Neuronal stem cell (in vitro differentiated cells): ENCODE measurements at regions not wholly inside any gene's neighbourhood (a gene's known extent, or its start where the extent isn't known, plus 50 kb on each side); places are given as distances from the start of the nearest gene placed in this dataset.

ENCODE experiments used
- DNase-seq: peaks from one replicate; pipeline ENCODE4 v3.0.0-alpha.2; 2013; ENCODE audit warnings: low spot score
- H2AFZ ChIP-seq: one replicate; pipeline ENCODE4 v1.6.1; 2013; ENCODE audit warnings: mild to moderate bottlenecking, low read length, inconsistent platforms
- H2AK5ac ChIP-seq: 2 replicates; pipeline ENCODE4 v1.6.1; 2013; ENCODE audit warnings: low read depth, mild to moderate bottlenecking, inconsistent platforms, low read length, moderate library complexity, mixed read lengths
- H2BK120ac ChIP-seq: 2 replicates; pipeline ENCODE4 v1.6.1; 2013; ENCODE audit warnings: low read depth, mild to moderate bottlenecking, inconsistent platforms, low read length, moderate library complexity, mixed read lengths
- H2BK12ac ChIP-seq: one replicate; pipeline ENCODE4 v1.6.1; 2013; ENCODE audit warnings: low read length, inconsistent platforms
- H2BK15ac ChIP-seq: 2 replicates; pipeline ENCODE4 v1.6.1; 2013; ENCODE audit warnings: mild to moderate bottlenecking, low read length, inconsistent platforms, mixed read lengths
- H2BK5ac ChIP-seq: one replicate; pipeline ENCODE4 v1.6.1; 2013; ENCODE audit warnings: inconsistent platforms, mild to moderate bottlenecking, low read length, moderate library complexity
- H3K14ac ChIP-seq: one replicate; pipeline ENCODE4 v1.6.1; 2013; ENCODE audit warnings: low read length, inconsistent platforms
- H3K18ac ChIP-seq: 2 replicates; pipeline ENCODE4 v1.6.1; 2013; ENCODE audit warnings: low read length, inconsistent platforms
- H3K23ac ChIP-seq: 2 replicates; pipeline ENCODE4 v1.6.1; 2013; ENCODE audit warnings: low read depth, mild to moderate bottlenecking, mixed read lengths, low read length, inconsistent platforms; ENCODE audit not compliant: poor library complexity
- H3K27ac ChIP-seq: replicated peaks from 3 replicates; pipeline ENCODE4 v1.5.1; 2013; ENCODE audit warnings: low read length, inconsistent platforms
- H3K27me3 ChIP-seq, 3 experiments: 2 replicates each; pipeline ENCODE4 v1.6.1; 2013; ENCODE audit warnings: low read length in 3 of 3, mild to moderate bottlenecking in 2 of 3, inconsistent platforms in 1 of 3, low read depth in 1 of 3, mixed read lengths in 1 of 3, moderate library complexity in 1 of 3; ENCODE audit not compliant: control insufficient read depth in 3 of 3, insufficient read depth in 3 of 3
- H3K36me3 ChIP-seq, 2 donors: replicated peaks in 1 of 2; 2 replicates each; pipeline ENCODE4 v1.6.1; 2013; ENCODE audit warnings: low read length in 2 of 2; ENCODE audit not compliant: control insufficient read depth in 2 of 2, insufficient read depth in 2 of 2
- H3K4ac ChIP-seq: 2 replicates; pipeline ENCODE4 v1.6.1; 2013; ENCODE audit warnings: inconsistent platforms, mild to moderate bottlenecking, low read length, moderate library complexity
- H3K4me1 ChIP-seq, 2 donors: 1 replicate in 1 of 2; 2 replicates in 1 of 2; pipeline ENCODE4 v1.6.1; 2013; ENCODE audit warnings: low read length in 2 of 2, low read depth in 1 of 2; ENCODE audit not compliant: control insufficient read depth in 2 of 2, insufficient read depth in 1 of 2
- H3K4me2 ChIP-seq: one replicate; pipeline ENCODE4 v1.6.1; 2013; ENCODE audit warnings: mild to moderate bottlenecking, low read length, inconsistent platforms; ENCODE audit not compliant: insufficient read depth, poor library complexity, severe bottlenecking
- H3K4me3 ChIP-seq, 2 donors: 2 replicates each; pipeline ENCODE4 v1.5.1; 2013; ENCODE audit warnings: low read length in 2 of 2, mild to moderate bottlenecking in 2 of 2, inconsistent platforms in 1 of 2, moderate library complexity in 1 of 2
- H3K79me1 ChIP-seq: one replicate; pipeline ENCODE4 v1.6.1; 2013; ENCODE audit warnings: low read depth, mild to moderate bottlenecking, inconsistent platforms, low read length, moderate library complexity
- H3K9ac ChIP-seq: one replicate; pipeline ENCODE4 v1.6.1; 2013; ENCODE audit warnings: mild to moderate bottlenecking, low read depth, low read length, inconsistent platforms; ENCODE audit not compliant: poor library complexity
- H3K9me3 ChIP-seq, 2 donors: replicated peaks in 1 of 2; 2 replicates each; pipeline versions ENCODE3 to v1.6.1; 2013; ENCODE audit warnings: low read length in 2 of 2, mild to moderate bottlenecking in 2 of 2, inconsistent platforms in 1 of 2, low read depth in 1 of 2, mixed read lengths in 1 of 2, moderate library complexity in 1 of 2; ENCODE audit not compliant: control insufficient read depth in 2 of 2, insufficient read depth in 1 of 2
- H4K8ac ChIP-seq: one replicate; pipeline ENCODE4 v1.6.1; 2013; ENCODE audit warnings: low read depth, mild to moderate bottlenecking, inconsistent platforms, low read length, moderate library complexity
- H4K91ac ChIP-seq: one replicate; pipeline ENCODE4 v1.6.1; 2013; ENCODE audit warnings: low read length, low read depth, mild to moderate bottlenecking, inconsistent platforms; ENCODE audit not compliant: poor library complexity
- WGBS, 2 donors: extraction: QIAGEN DNeasy Blood & Tissue Kit; methylation state at CpG; one replicate each; pipeline ENCODE4 v1.1.7; 2013; ENCODE audit warnings: missing lambda C conversion rate in 2 of 2, mixed read lengths in 1 of 2; ENCODE audit not compliant: insufficient read length in 2 of 2, insufficient replicate concordance in 1 of 2; ENCODE audit errors: extremely low coverage in 2 of 2; 5-methylcytosine and 5-hydroxymethylcytosine counted together

DNA sequence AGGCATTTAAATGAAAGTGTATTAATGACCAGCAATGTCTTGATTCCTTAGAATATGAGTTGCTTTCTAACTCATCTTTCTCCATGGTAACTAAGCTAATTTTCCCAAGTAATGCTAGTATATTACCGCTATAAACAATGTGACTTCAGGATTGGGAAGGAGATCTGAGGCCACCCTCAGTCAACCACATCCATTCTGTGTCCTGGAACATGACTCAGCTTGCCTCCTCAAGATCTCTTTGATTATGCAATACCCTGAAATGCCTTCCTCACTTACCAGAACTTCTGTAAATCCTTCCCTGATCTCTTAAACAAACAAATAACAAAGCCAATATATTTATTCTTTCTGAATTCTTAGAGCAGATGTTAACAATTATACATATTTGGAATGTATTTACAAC, 1495.5 kb downstream of the PCDH18 start:
- H2BK5ac ChIP-seq, result no peak overlapping the region
- no peak overlapping the region for H2BK120ac ChIP-seq
- H2AFZ ChIP-seq, result no peak overlapping the region
- H3K4me3 ChIP-seq, result no peak overlapping the region
- H3K27ac ChIP-seq, result no peak overlapping the region
- no peak overlapping the region for H4K8ac ChIP-seq
- no peak overlapping the region for H3K18ac ChIP-seq
- no peak overlapping the region for H4K91ac ChIP-seq
- WGBS, 2 donors, result no CpG with 5 or more reads among the region's 1 CpG
- H3K14ac ChIP-seq, result no peak overlapping the region
- no peak overlapping the region for H2AK5ac ChIP-seq
- H2BK12ac ChIP-seq, result no peak overlapping the region
- no peak overlapping the region for H3K4me2 ChIP-seq
- no peak overlapping the region for H3K9ac ChIP-seq
- H3K4me1 ChIP-seq, result no peaks in the 10 kb centered on the region
- H2BK15ac ChIP-seq, result no peak overlapping the region
- H3K36me3 ChIP-seq, result no peaks in the 10 kb centered on the region
- H3K79me1 ChIP-seq, result no peaks in the 10 kb centered on the region
- no peak for DNase-seq
- H3K4ac ChIP-seq, result no peak overlapping the region
- H3K9me3 ChIP-seq, result no peaks in the 10 kb centered on the region
- no peak overlapping the region for H3K23ac ChIP-seq
- no peaks in the 10 kb centered on the region for H3K27me3 ChIP-seq

- DNase-seq, result no peak
- Histone ChIP-seq H3K9me3 (no peaks in the 10 kb centered on the region), H3K4me2 (no peak overlapping the region), H3K4me1 (no peaks in the 10 kb centered on the region), H2BK5ac (no peak overlapping the region), H3K36me3 (no peaks in the 10 kb centered on the region), H4K91ac (no peak overlapping the region), H2BK12ac (no peak overlapping the region), H3K27me3 (no peaks in the 10 kb centered on the region), H3K18ac (no peak overlapping the region), H3K23ac (no peak overlapping the region), H3K14ac (no peak overlapping the region), H4K8ac (no peak overlapping the region), H3K4ac (no peak overlapping the region), H2BK15ac (no peak overlapping the region), H3K9ac (no peak overlapping the region), H2AFZ (peak overlapping the region; percentile 68), H3K4me3 (no peak overlapping the region), H2AK5ac (no peak overlapping the region), H3K79me1 (no peaks in the 10 kb centered on the region), H2BK120ac (no peak overlapping the region), H3K27ac (no peak overlapping the region)
- no CpG with 5 or more reads among the region's 1 CpG for WGBS, 2 donors
These were observed 1499.9 kb downstream of the PCDH18 start for GRCh38 chr4:136032391-136032790.

DNA sequence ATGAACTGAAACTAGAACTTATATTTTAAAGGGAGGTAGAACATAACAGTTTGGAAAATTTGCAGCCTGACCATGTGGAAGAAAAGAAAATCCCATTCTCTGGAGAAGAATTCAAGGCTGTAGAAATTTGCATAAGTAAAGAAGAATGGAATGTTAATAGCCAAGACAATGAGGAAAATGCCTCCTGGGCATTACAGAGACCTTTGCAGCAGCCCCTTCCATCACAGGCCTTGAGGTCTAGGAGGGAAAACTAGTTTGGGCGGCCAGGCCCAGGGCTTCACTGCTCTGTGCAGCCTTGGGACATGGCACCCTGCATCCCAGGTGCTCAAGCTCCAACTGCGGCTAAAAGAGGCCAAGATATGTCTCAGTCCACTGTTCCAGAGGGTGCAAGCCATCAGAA, 1506.8 kb downstream of the PCDH18 start:
- H3K79me1 ChIP-seq, result no peaks in the 10 kb centered on the region
- no peak overlapping the region for H2BK5ac ChIP-seq
- no peak overlapping the region for H2AFZ ChIP-seq
- H3K14ac ChIP-seq, result no peak overlapping the region
- H3K9me3 ChIP-seq, result no peaks in the 10 kb centered on the region
- no peak overlapping the region for H2BK15ac ChIP-seq
- no peak overlapping the region for H3K9ac ChIP-seq
- WGBS, 2 donors, result no CpG with 5 or more reads among the region's 2 CpGs
- H3K18ac ChIP-seq, result no peak overlapping the region
- H4K91ac ChIP-seq, result no peak overlapping the region
- no peaks in the 10 kb centered on the region for H3K36me3 ChIP-seq
- no peak overlapping the region for H4K8ac ChIP-seq
- H3K27me3 ChIP-seq, result no peaks in the 10 kb centered on the region
- no peak overlapping the region for H3K4me2 ChIP-seq
- no peak overlapping the region for H2AK5ac ChIP-seq
- H3K4me3 ChIP-seq, result no peak overlapping the region
- no peak overlapping the region for H3K27ac ChIP-seq
- no peak overlapping the region for H2BK120ac ChIP-seq
- H3K23ac ChIP-seq, result no peak overlapping the region
- H3K4me1 ChIP-seq, result peaks cover 0 to 2% of the 10 kb centered on the region in 2 donors
- H3K4ac ChIP-seq, result no peak overlapping the region
- DNase-seq, result no peak
- no peak overlapping the region for H2BK12ac ChIP-seq

DNA sequence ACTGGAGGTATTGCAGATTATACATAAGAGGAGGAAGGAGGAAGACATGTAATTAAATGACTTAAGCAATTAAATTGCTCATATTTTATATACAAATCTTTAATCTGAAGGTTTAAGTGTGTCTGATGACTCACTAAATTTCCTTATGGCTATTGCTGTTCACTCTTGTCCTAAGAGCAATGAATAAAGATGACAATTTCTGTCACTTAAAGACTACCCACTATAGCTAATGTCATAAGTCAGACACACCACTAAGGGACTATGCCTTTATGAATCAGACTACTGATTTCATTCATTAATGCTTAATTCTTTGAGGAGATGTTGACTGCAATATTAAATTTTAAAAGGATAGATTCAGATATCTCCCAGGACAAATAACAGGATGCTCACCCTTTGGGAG, 1514.7 kb downstream of the PCDH18 start:
- H3K18ac ChIP-seq, result no peak overlapping the region
- H3K27me3 ChIP-seq, result no peaks in the 10 kb centered on the region
- no peak overlapping the region for H2BK15ac ChIP-seq
- no peak overlapping the region for H4K91ac ChIP-seq
- no peak overlapping the region for H3K23ac ChIP-seq
- no peak overlapping the region for H3K14ac ChIP-seq
- no peak overlapping the region for H2AFZ ChIP-seq
- no peak for DNase-seq
- no peaks in the 10 kb centered on the region for H3K9me3 ChIP-seq
- H3K4me3 ChIP-seq, result no peak overlapping the region
- H2BK5ac ChIP-seq, result no peak overlapping the region
- no peak overlapping the region for H3K9ac ChIP-seq
- no peaks in the 10 kb centered on the region for H3K36me3 ChIP-seq
- H3K4ac ChIP-seq, result no peak overlapping the region
- no peak overlapping the region for H2AK5ac ChIP-seq
- H3K4me1 ChIP-seq, result peaks cover 0 to 1% of the 10 kb centered on the region in 2 donors
- no peak overlapping the region for H3K27ac ChIP-seq
- H4K8ac ChIP-seq, result no peak overlapping the region
- no peaks in the 10 kb centered on the region for H3K79me1 ChIP-seq
- no peak overlapping the region for H2BK120ac ChIP-seq
- H3K4me2 ChIP-seq, result no peak overlapping the region
- no peak overlapping the region for H2BK12ac ChIP-seq
